ENCODE measurements at regions not wholly inside any gene's neighbourhood (a gene's known extent, or its start where the extent isn't known, plus 50 kb on each side); places are given as distances from the start of the nearest gene placed in this dataset.

DNA sequence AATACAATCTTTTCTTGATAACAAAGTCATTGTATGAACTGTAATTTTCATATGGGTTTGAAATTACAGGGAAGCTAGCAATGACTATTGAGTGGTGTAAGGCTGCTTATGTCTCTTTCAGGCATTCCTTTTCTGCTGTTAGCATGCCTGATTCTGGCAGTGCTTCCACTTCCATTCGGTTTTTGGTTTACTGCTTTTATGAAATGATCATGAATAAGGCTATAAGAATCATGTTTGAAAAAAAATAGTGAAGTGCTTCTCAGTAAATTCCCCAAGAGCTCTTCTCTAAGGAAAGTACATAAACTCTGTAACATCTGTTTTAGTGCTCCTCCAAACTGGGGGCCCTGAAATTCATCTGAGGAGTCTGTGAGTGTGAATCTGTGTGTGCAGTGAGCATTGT lies 434.0 kb upstream of the RGS6 start:
- peaks cover 55% of the 10 kb centered on the region for H3K79me2 ChIP-seq (ENCODE audit: insufficient read depth, low read length)
- peak overlapping the region; percentile 2 for H3K4me2 ChIP-seq (ENCODE audit: low read length)
- no peaks in the 10 kb centered on the region for H3K27me3 ChIP-seq (ENCODE audit: insufficient read depth, low read length)
- peak overlapping the region; percentile 60 for H3K27ac Mint-ChIP-seq (ENCODE audit: unreplicated experiment)
- no peak overlapping the region for H3K27ac ChIP-seq (ENCODE audit: low read depth, low read length)
- H3K9me3 ChIP-seq (ENCODE audit: insufficient read depth, low read depth, low read length), result no peaks in the 10 kb centered on the region
- H3K27me3 Mint-ChIP-seq (ENCODE audit: low read depth, unreplicated experiment), result no peaks in the 10 kb centered on the region
- no peaks in the 10 kb centered on the region for H4K20me1 ChIP-seq (ENCODE audit: insufficient read depth, low read length)
- no peak for FAIRE-seq
- no peak overlapping the region for H3K9ac ChIP-seq (ENCODE audit: low read length)
- no peaks in the 10 kb centered on the region for H3K9me3 Mint-ChIP-seq (ENCODE audit: unreplicated experiment)
- peaks cover 12% of the 10 kb centered on the region for H3K4me1 Mint-ChIP-seq (ENCODE audit: low read depth, unreplicated experiment)
- peaks cover 2% of the 10 kb centered on the region for H3K4me1 ChIP-seq (ENCODE audit: insufficient read depth, low read length)
- H2AFZ ChIP-seq (ENCODE audit: low read depth, low read length), result no peak overlapping the region
- no peak for TF ChIP-seq EZH2 (IDR thresholded peaks at IDR 0.05; ENCODE audit: insufficient read depth, low read length)
- TF ChIP-seq, protein P1, sequence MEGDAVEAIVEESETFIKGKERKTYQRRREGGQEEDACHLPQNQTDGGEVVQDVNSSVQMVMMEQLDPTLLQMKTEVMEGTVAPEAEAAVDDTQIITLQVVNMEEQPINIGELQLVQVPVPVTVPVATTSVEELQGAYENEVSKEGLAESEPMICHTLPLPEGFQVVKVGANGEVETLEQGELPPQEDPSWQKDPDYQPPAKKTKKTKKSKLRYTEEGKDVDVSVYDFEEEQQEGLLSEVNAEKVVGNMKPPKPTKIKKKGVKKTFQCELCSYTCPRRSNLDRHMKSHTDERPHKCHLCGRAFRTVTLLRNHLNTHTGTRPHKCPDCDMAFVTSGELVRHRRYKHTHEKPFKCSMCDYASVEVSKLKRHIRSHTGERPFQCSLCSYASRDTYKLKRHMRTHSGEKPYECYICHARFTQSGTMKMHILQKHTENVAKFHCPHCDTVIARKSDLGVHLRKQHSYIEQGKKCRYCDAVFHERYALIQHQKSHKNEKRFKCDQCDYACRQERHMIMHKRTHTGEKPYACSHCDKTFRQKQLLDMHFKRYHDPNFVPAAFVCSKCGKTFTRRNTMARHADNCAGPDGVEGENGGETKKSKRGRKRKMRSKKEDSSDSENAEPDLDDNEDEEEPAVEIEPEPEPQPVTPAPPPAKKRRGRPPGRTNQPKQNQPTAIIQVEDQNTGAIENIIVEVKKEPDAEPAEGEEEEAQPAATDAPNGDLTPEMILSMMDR (IDR thresholded peaks at IDR 0.05; ENCODE audit: insufficient read depth, low read depth, low read length), result no peak
- H3K36me3 ChIP-seq (ENCODE audit: insufficient read depth, low read length), result no peaks in the 10 kb centered on the region
- H3K4me3 ChIP-seq (ENCODE audit: insufficient read depth, low read depth, low read length), result no peak overlapping the region
- DNase-seq (ENCODE audit: low read depth), result peak; percentile 69
- no peaks in the 10 kb centered on the region for H3K36me3 Mint-ChIP-seq (ENCODE audit: low read depth, unreplicated experiment)
- no peak overlapping the region for H3K4me3 Mint-ChIP-seq (ENCODE audit: unreplicated experiment)

DNA sequence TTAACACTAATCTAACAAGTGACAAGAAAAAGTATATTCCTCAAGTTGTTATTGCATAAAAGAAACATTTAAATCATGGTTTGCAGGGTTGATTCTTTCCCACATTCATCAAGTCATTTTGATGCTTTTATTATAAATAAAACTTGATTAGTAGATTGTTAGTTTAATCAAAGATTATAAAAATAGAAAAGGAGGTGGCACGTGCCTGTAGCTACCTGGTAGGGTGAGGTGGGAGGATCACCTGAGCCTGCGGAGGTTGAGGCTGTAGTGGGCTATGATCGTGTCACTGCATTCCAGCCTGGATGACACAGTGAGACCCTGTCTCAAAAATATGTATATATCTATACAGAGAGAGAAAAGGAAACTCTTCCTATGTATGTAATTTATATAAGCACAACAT lies 433.2 kb upstream of the RGS6 start:
- no peak overlapping the region for H3K4me3 Mint-ChIP-seq (ENCODE audit: unreplicated experiment)
- Histone ChIP-seq H3K4me2 (ENCODE audit: low read length) (no peak overlapping the region), H3K27ac (ENCODE audit: low read depth, low read length) (no peak overlapping the region), H3K36me3 (ENCODE audit: insufficient read depth, low read length) (no peaks in the 10 kb centered on the region), H3K4me1 (ENCODE audit: insufficient read depth, low read length) (peaks cover 2% of the 10 kb centered on the region), H2AFZ (ENCODE audit: low read depth, low read length) (no peak overlapping the region), H3K9ac (ENCODE audit: low read length) (no peak overlapping the region), H3K9me3 (ENCODE audit: insufficient read depth, low read depth, low read length) (no peaks in the 10 kb centered on the region), H4K20me1 (ENCODE audit: insufficient read depth, low read length) (no peaks in the 10 kb centered on the region), H3K4me3 (ENCODE audit: insufficient read depth, low read depth, low read length) (no peak overlapping the region), H3K27me3 (ENCODE audit: insufficient read depth, low read length) (no peaks in the 10 kb centered on the region), H3K79me2 (ENCODE audit: insufficient read depth, low read length) (peaks cover 54% of the 10 kb centered on the region)
- peaks cover 12% of the 10 kb centered on the region for H3K4me1 Mint-ChIP-seq (ENCODE audit: low read depth, unreplicated experiment)
- H3K27ac Mint-ChIP-seq (ENCODE audit: unreplicated experiment), result no peak overlapping the region
- FAIRE-seq (no peak), DNase-seq (ENCODE audit: low read depth) (no peak)
- no peaks in the 10 kb centered on the region for H3K27me3 Mint-ChIP-seq (ENCODE audit: low read depth, unreplicated experiment)
- no peaks in the 10 kb centered on the region for H3K9me3 Mint-ChIP-seq (ENCODE audit: unreplicated experiment)
- no peaks in the 10 kb centered on the region for H3K36me3 Mint-ChIP-seq (ENCODE audit: low read depth, unreplicated experiment)
- TF ChIP-seq, protein P1 (IDR thresholded peaks at IDR 0.05; ENCODE audit: insufficient read depth, low read depth, low read length), result no peak
- no peak for TF ChIP-seq EZH2 (IDR thresholded peaks at IDR 0.05; ENCODE audit: insufficient read depth, low read length)

DNA sequence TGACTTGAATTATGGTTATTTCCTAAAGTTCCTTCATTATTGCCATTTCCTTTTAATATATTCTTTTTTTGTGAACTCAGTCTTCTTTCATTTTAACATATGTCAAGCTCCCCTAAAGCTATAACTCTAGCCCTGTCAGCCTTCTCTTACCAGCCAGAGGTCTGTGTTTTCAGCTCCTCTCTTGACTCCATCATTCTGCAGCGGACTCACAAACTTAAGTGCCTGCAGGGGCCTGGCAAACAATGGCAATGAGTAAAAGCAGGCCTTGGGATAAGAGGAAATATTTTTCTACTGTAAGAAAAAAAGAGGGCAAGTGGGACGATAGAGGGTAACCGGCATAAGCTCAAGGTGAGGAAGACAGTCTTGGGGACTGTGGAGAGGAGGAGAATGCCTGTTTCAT lies 424.5 kb upstream of the RGS6 start:
- no peak for FAIRE-seq
- no peak for TF ChIP-seq EZH2 (IDR thresholded peaks at IDR 0.05; ENCODE audit: insufficient read depth, low read length)
- TF ChIP-seq, protein P1 (IDR thresholded peaks at IDR 0.05; ENCODE audit: insufficient read depth, low read depth, low read length), result no peak
- Histone ChIP-seq H3K9ac (ENCODE audit: low read length) (no peak overlapping the region), H2AFZ (ENCODE audit: low read depth, low read length) (no peak overlapping the region), H3K4me2 (ENCODE audit: low read length) (no peak overlapping the region), H3K27me3 (ENCODE audit: insufficient read depth, low read length) (no peaks in the 10 kb centered on the region), H4K20me1 (ENCODE audit: insufficient read depth, low read length) (peaks cover 4% of the 10 kb centered on the region), H3K4me3 (ENCODE audit: insufficient read depth, low read depth, low read length) (no peak overlapping the region), H3K4me1 (ENCODE audit: insufficient read depth, low read length) (no peaks in the 10 kb centered on the region), H3K9me3 (ENCODE audit: insufficient read depth, low read depth, low read length) (no peaks in the 10 kb centered on the region), H3K27ac (ENCODE audit: low read depth, low read length) (no peak overlapping the region), H3K36me3 (ENCODE audit: insufficient read depth, low read length) (peaks cover 1% of the 10 kb centered on the region), H3K79me2 (ENCODE audit: insufficient read depth, low read length) (peaks cover 43% of the 10 kb centered on the region)
- no peaks in the 10 kb centered on the region for H3K9me3 Mint-ChIP-seq (ENCODE audit: unreplicated experiment)
- peaks cover under 1% of the 10 kb centered on the region for H3K36me3 Mint-ChIP-seq (ENCODE audit: low read depth, unreplicated experiment)
- H3K27me3 Mint-ChIP-seq (ENCODE audit: low read depth, unreplicated experiment), result no peaks in the 10 kb centered on the region
- no peak overlapping the region for H3K27ac Mint-ChIP-seq (ENCODE audit: unreplicated experiment)
- H3K4me1 Mint-ChIP-seq (ENCODE audit: low read depth, unreplicated experiment), result peaks cover 2% of the 10 kb centered on the region
- no peak overlapping the region for H3K4me3 Mint-ChIP-seq (ENCODE audit: unreplicated experiment)
- no peak for DNase-seq (ENCODE audit: low read depth)
